ENCODE measurements at regions not wholly inside any gene's neighbourhood (a gene's known extent, or its start where the extent isn't known, plus 50 kb on each side); places are given as distances from the start of the nearest gene placed in this dataset.

DNA sequence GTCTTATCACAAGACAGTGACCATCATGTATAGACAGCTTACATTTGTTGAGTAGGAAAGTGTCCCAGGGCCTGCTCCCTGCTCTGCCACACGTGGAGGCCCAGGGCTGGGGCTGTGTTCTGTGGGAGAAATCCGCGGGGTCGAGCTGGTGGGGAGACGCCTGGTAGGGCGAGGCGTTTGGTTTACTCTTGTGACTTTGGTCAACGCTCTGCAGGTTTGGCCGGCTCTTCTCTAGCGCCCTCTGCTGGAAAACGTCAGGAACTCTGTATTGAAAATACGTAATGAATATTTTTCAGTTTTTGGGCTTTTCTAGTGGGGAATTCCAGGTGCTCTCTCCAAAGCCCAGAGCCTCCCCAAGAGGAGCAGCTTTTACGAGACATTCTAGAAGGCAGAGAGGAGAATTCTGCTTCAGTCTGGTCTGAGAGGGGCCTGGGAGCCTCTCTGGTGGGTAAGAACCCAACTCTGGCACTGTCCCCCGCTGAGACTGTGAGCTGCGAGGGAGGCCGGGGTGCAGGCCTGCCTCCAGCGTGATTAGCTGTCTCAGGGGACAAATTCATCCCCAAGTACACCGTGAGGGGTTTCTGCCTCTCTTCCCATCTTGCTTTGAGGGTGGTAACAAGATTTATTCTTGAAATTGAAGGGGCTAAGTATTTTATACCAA lies 112.6 kb upstream of the RALGAPA2 start:
- DNase-seq: peak; percentile 76

DNA sequence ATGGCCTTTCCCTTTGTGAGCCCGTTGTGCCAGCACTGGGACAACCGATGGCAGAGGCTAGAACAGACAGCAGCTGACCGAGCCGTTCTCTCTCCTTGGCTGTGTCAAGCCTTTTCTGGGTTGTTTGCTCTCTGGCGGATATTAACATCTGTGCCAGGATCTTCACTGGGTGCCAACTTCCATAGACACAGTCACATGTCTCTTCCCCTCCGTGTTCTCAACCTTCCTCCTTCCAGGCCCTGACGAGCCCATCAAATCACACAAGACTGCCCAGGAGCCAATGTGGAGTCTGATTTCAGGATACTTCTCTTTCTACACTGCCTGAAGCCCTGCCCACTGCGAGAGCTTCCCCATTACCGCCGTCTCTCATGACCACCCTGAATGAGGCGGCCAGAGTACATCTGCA lies 111.0 kb upstream of the RALGAPA2 start:
- DNase-seq: no peak

DNA sequence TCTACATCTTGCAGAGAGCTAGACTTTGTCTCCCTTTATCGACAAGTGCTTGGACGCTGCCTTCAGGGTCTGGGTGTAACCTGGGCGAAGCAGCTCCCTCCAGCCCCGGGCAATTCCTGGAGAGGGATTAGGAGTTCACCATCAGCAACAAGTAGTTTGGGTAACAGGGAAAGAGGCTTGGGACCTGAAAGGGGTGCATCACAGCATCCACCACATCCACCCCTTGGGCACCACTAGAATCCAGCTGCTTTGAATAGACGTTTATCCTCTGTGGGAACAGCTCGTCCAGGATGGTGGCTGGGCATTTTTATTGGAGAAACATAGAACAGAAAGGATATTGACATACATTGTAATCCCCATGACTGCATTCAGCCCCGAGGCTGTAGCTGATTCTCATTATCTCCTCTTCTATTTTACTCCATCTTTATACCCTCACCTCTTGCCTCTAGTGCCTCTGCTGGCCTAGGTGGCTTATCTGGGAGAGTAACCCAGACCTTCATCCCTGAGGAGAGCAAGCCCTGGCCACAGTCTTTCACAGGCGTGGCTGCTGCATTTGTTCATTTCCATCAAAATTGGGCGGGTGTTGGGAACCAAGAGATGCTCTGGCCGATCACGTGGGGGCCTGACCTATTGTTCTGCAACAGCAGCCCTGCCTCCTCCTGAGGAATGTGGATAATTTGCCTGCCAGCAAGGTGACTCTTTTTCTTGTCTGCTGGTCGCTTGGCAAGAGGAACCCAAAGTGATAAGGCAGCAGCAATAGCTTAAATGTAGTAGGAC lies 109.2 kb upstream of the RALGAPA2 start:
- no peak for DNase-seq

DNA sequence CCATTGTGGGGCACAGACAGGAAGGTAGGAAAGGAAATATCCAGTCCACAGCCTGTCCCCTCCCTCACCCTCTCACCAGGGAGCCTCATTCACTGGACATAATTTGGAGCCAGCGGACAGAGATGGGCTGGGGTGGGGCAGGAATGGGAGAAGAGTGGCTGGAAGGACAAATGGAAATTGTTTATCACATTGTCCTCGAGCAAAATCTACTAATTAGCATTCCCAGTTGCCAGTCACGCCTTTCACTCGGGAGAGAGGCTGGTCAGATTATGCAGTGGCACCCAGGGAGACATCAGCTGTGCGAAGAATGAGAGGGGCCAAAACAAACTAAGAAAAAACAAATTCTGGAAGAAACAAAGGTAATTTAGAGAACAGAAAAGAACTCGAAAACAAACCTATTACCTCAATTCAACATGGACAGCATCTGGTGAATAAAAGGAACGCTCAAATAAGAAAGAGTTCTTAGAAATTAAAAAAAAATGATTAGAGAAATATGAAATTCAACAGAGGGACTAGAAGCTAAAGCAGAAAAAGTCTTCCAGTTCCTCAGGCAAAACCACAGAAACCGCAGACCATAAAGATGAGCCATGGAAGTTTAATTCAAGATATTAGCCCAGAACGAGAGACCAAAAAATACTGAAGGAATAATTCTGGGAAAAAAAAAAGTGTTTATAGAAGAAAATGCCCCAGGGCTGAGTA lies 108.5 kb upstream of the RALGAPA2 start:
- no peak for DNase-seq

DNA sequence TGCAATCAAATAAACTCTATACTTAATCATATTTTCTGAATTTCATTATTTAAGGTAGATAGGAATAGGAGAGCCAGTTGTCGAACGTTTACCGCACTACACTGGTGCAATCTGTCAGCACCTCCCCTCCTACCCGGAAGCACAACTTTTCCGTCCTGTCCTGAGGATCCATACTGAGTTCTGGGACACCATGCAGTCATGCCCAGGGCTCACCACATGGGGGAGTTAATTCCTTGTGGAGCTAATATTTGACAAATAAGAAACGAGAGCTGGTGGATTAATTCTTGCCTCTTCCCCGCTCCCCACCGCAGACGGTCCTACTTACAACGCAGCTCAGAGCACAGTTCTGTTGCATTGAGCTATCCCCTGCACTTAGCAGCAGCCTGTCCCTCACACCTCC lies 107.7 kb upstream of the RALGAPA2 start:
- DNase-seq: peak; percentile 58

DNA sequence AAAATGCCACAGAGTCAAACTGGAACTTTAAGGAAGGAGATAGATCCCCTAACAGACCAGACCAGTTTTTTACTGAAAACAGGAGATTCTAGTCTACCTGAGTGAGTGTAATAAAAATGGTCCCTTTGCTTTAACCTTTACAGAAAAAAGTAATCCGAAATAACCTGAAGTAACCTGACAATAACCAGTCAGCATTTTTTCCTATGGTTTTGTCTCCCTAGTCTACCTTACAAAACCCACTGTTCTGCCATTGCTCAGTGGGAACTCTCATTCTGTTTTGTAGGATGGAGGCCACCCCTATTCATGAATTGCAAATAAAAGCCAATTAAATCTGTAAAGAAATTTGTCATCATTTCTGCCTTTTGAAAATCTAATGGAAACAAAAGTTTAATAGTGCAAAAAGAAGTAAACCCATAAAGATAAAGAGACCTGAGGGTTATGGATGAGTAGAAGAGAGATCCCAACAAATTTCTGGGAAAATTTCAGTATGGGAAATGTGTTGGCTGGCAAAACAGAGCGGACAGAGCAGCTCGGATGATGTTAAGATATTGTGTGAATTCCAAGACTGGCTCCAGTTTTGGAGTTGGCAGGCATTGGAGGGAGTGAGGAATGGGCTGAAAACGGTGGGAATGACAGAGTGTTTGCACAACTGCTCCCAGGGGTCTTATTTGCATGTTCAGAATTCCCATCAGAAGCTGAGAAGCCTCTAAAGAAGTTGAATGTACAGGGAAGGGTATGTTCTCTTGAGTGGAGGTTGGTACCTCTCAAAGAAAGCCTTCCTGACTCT lies 104.7 kb upstream of the RALGAPA2 start:
- DNase-seq: no peak

DNA sequence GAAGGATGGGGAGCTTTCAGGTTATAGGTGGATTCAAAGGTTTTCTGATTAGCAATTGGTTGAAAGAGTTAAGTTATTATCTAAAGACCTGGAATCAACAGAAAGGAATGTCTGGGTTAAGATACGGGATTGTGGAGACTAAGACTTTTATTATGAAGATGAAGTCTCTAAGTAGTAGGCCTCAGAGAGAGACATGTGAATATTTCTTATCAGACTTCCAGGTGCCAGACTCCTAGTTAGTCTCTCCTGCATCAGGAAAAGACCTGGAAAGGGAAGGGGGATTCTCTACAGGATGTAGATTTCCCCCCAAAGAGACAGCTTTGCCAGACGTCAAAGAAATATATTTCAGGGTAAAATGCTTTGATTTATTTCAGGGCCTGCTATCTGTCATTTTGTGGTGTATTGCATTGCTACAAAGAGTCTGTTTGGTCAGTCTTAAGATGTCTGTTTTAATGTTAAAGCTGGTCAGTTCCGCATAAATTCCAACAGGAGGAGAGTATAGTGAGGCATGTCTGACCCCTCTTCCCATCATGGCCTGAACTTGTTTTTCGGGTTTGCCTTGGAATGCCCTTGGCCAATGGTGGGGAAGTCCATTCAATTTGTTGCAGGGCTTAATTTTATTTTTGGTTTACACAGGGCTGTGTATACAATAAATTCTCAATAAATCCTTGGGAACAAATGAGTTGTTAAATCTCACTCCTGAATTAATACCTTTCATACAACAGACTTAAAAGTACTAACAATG lies 103.4 kb upstream of the RALGAPA2 start:
- DNase-seq: no peak

DNA sequence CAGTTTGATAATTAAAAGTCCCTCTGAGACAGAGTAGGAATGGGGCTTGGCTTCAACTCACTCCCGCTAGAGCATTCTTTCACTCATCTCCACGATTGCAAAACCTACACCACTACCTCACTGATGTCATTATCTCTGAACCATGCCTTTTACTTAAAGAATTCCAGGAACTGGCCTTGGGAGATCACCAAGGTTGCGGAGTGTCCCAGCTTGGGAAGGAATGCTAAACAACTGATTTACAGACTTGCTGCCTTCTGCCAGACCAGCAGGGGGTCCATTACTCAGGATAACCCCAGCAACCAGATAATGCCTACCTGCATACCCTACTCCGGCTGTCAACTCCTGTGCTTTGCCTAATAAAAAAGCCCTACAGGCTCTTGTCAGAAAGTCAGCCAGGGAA lies 102.2 kb upstream of the RALGAPA2 start:
- DNase-seq: no peak

DNA sequence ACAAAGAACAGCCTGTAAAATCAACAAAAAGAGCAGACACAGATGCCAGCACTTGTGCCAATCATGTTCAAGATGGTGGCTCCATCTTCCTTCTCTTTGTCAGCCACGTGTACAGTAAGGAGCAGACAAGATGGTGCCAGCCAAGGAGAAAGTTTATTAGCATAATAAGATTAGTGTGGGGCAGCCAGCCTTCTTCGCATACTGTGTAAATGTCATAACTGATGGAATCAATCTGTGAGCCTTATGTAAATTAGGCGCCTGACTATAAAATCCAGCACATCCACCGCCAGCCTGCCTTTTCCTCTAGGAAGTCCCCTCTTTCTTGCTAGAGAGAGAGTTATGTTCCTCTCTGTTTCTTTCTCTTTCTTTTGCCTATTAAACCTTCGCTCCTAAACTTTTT lies 99.7 kb upstream of the RALGAPA2 start:
- no peak for DNase-seq

DNA sequence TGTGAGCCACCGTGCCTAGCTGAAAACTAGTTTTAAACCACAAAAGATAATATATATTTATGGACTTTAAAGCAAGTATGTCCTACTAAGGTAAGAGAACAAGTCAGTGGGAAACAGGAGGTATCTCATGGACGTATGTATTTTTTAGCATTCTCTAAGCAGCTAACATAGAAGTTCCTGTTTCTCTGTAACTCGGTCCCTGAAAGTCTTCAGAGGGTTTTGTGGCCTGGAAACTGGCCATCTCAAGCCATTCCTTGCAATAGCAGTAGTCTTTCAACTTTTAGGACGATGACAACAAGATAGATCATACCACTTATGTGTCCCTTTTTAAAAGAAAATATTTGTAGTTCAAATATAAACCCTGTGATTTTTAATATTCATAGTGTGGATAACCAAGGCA lies 95.6 kb upstream of the RALGAPA2 start:
- no peak for DNase-seq

DNA sequence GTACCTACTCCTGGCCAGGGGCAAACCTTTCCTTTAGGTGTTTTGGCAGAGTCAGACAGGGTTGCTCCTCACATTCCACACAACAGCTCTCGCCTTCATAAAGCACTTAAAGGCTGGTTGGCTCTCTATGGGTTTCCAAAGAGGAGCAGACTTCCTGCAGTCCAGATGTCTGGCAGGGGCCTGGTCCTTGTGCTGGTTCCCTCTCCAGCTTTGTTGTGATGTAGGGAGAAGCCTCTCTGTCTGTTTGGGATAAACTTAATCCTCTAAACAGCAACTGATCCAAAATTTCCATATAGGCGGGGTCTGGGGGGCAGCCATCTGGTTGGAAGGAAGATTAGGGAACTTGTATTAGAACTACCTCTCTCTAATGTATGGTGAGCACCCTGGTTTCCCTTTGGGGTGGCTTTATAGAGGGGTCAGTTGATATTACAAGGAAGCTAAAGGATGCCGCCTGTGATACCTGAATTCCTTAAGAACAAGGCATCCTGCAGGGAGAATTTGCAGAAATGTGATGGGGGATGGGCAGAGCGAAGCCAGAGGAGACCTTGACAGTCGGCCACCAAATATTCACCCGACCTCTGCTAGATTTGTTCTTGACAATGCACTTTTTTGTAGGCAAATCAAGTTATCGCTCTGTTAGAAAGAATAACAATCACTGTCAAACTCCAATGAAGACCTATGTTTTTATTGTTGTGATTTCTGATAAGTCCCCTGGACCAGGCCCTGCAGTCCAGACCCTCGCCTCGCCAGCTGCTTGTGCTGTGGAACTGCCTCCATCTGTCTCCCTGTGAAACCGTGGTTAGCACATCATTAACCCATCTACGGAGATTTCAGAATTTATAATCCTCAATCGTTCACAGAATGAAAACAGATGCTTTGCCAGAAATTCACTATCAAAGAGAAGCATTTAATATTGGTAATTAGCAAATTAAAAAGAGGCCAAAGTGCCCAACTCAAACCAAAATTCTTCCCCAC lies 94.0 kb upstream of the RALGAPA2 start:
- no peak for DNase-seq

DNA sequence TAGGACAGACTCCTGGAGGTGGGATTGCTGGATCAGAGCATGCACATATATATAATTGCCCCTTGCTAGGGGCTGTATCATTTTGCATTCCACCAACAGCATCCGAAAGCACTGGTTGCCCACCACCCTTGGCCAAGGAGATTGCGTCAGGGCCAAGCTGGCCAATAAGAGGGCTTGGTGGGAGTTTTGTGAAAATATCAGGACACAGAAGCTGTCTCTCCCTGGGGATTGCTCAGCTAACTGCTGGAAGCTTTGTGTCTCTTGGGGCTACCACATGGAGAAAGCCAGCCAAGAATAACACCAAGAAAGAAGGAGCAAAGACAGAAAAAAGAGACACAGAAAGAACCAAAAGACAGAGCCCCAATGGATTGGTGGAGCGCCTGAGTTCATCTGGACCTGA lies 90.6 kb upstream of the RALGAPA2 start:
- no peak for DNase-seq

DNA sequence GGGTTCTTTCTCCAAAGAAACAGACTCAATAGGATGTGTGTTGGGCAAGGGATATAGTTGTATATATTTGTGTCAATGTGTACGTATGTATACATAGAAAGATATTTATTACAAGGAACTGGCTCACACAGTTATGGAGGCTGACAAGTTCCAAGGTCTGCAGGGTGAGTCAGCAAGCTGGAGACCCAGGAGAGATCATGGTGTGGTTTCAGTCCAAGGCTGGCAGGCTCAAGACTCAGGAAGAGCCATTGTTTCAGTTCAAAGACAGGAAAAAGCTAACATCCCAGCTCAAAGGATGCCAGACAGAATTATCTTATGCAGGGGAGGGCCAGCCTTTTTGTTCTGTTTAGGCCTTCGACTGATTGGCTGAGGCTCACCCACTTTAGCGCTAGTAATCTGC lies 89.9 kb upstream of the RALGAPA2 start:
- no peak for DNase-seq

DNA sequence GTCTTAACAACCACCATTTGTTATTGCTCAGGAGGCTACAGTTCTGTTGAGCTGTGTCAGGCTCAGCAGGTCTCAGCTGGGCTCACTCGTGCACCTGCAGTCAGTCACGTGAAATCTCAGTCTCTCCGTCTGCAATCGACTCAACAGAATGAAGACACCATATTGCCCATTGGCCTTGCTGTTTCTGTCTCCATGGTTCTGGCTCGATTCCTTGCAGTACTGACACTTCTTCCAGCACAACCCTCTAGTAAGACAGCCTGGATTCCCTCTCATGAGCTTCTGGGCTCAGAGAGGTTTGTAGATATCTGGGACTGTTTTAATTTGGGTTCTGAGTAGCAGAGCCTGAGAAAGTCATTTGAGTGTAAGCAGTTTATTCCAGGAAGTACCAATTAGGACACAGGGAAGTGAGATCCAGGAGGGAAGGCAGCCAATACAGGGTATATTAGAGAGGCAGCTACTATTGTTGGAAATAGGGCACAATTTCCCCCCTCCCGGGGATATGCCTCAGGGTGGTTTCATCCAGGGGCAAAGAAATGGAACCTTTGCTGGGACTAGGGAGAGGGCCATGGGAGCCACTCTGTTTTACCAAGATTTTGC lies 87.4 kb upstream of the RALGAPA2 start:
- no peak for DNase-seq

DNA sequence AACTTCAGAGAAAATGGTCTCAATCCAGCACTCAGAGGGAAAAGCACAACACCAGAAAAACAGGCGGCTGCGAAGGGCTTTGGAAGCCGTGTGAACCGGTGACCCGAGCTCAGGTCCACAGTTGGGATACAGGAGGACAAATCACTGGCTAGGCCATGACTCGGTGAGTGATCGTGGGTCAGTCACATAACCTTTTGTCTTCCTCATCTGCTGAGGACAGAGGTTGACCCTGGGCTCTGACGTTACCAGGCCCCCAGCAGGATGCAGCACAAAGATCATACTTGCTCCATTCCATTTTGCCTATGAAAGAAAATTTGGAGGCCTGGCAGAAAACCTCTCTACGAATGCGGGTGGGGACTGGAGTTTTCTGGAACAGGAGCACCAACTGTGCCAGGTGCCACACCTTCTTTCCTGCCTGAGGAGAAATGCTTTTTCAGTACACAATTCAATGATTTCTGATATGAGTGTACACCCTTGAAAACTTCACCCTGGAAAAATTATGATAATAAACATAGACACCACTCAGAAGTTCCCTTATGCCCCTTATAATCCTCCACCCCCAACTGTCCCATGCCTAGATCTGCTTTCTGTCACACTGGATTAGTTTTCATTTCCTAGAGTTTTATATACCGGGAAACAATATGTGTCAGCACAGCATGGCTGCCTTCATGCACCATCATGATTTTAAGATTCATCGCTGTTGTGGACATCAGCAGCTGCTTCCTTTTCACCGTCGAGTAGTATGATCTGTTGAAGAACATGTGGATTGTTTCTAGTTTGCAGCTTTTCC lies 85.3 kb upstream of the RALGAPA2 start:
- no peak for DNase-seq

DNA sequence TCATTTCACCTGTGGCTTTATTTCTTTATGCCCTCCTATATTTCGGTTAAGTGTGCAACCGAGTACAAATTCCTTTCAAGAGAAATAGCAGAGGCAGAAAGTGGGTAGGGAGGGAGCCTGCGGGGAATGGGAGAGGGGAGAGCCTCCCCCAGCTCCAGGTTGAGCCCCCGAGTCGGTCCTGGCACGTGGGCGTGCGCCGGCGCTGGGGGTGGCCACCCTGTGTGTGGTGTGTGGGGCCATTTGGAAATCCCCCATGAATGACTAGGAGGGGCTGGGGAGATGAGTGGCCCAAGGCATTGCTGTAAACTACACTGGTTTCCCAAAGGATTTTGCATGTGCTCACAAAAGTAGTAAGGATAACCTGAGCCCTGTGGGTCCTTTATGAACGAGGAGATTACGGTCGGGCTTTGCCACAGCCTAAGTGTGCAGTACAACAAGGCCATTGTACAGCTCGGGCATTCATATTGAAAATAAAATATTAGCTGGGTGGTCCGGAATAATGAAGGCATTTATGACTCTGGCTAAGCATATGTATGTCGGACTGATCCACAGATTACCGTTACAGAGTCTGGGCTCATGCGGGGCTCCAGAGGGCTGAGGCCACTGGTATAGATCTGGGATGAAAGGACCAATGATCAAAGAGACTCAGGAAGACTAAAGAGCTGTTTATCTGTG lies 84.5 kb upstream of the RALGAPA2 start:
- no peak for DNase-seq

DNA sequence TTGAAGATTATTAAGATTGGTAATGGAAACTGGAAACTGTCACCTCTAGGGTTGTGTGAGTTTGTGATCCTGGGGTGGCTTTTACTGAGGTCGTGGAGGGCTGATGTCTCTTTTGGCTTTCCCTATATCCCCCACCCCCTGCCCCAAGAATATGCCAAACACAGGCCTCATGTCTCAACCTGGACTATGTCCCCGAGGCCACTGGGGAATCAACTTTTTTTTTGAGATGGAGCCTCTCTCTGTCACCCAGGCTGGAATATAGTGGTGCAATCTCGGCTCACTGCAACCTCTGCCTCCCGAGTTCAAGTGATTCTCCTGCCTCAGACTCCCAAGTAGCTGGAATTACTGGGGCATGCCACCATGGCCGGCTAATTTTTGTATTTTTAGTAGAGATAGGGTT lies 83.3 kb upstream of the RALGAPA2 start:
- DNase-seq: no peak

DNA sequence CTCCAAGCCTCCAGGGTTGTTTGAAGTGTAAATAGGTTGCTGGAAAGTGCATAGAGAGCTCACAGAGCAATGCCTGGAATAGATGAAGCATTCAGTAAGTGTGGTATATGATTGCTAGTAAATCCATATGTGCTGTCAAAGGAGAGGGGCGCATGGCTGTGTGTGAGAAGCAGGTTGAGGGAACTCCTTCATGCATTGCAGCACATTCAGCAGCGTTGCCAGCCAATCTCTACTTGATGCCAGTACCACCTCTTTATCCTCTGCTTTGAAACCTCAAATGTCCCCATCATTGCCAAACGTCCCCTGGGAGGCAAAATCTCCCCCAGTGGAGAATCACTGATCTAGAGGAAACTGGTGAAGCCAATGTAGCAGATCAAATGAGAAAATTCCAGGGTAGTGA lies 82.7 kb upstream of the RALGAPA2 start:
- no peak for DNase-seq

DNA sequence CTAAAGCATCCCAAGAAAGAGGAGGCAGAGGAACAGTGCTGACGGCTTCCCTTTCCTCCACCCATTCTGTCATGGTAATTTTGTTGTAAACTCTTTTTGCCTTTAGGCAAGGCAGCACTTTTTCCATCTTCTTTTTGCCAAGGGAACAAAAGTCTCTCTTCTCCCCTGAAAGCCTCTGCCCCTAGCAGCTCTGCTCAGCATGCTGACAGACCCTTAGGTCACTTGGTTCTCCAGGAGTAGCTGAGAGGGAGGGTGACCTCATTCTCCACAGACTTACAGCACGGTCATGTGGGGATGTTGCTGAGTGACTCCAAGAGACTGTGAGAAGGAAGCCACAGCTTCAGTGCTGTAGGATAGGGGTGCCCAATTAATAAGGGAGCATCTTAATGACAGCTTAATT lies 81.1 kb upstream of the RALGAPA2 start:
- peak; percentile 28 for DNase-seq
